HEK293 (cell line): ENCODE measurements at regions not wholly inside any gene's neighbourhood (a gene's known extent, or its start where the extent isn't known, plus 50 kb on each side); places are given as distances from the start of the nearest gene placed in this dataset.

Experiments
- CTCF ChIA-PET: fragments of 350-600 bp; formaldehyde crosslinking; extraction: SDS; loops from one replicate; lab custom pipeline; 2021; ENCODE audit warnings: antibody characterized with exemption; lab: Yijun Ruan, JAX
- POLR2A ChIA-PET: fragments of 300-600 bp; formaldehyde crosslinking; extraction: SDS; loops from one replicate; lab custom pipeline; 2020; ENCODE audit warnings: antibody characterized with exemption, inconsistent platforms; lab: Yijun Ruan, JAX
- H3K27ac ChIP-seq: fragments of 200-500 bp; sonication (Bioruptor generic); 2 replicates; pipeline ENCODE4 v1.5.1; 2014; ENCODE audit warnings: low read depth, low read length, control low read depth, inconsistent platforms; ENCODE audit errors: extremely low read depth
- H3K36me3 ChIP-seq, 2 experiments: fragments of 200-500 bp in 1 of 2; sonication (Bioruptor generic) in 1 of 2; 1 replicate in 1 of 2; 2 replicates in 1 of 2; pipeline ENCODE4 v1.5.1; 2014 to 2017; ENCODE audit warnings: inconsistent platforms in 2 of 2, low read length in 2 of 2; ENCODE audit not compliant: control insufficient read depth in 2 of 2, insufficient read depth in 1 of 2
- H3K4me1 ChIP-seq: fragments of 200-500 bp; sonication (Bioruptor generic); 2 replicates; pipeline ENCODE4 v1.5.1; 2014; ENCODE audit warnings: mild to moderate bottlenecking, low read length, inconsistent platforms; ENCODE audit not compliant: control insufficient read depth, insufficient read depth
- H3K4me3 ChIP-seq: 2 replicates; pipeline ENCODE4 v1.5.1; 2011; ENCODE audit warnings: low read depth, mild to moderate bottlenecking, control low read depth, low read length, moderate library complexity
- H3K9me3 ChIP-seq: fragments of 200-500 bp; sonication (Bioruptor generic); 2 replicates; pipeline ENCODE4 v1.5.1; 2014; ENCODE audit warnings: low read depth, low read length, inconsistent platforms; ENCODE audit not compliant: control insufficient read depth, insufficient read depth
- KLF1 ChIP-seq: fragments of 450-650 bp; formaldehyde crosslinking; IDR thresholded peaks from 2 replicates; pipeline ENCODE4 v1.5.1; 2016; ENCODE audit warnings: missing biosample characterization, missing genetic modification characterization
- PRDM1 ChIP-seq: fragments of 450-650 bp; formaldehyde crosslinking; IDR thresholded peaks from 2 replicates; pipeline ENCODE4; 2016; ENCODE audit warnings: missing biosample characterization, missing genetic modification characterization
- SP7 ChIP-seq: fragments of 450-650 bp; formaldehyde crosslinking; IDR thresholded peaks from 2 replicates; pipeline ENCODE4 v1.5.1; 2016; ENCODE audit warnings: missing biosample characterization, missing genetic modification characterization
- ZBTB48 ChIP-seq: fragments of 450-650 bp; formaldehyde crosslinking; IDR thresholded peaks from 2 replicates; pipeline ENCODE4 v1.5.1; 2016; ENCODE audit warnings: missing biosample characterization, missing genetic modification characterization
- ZNF214 ChIP-seq: fragments of 450-650 bp; formaldehyde crosslinking; IDR thresholded peaks from 2 replicates; pipeline ENCODE4 v1.5.1; 2017; ENCODE audit warnings: missing biosample characterization, mild to moderate bottlenecking, missing genetic modification characterization, borderline replicate concordance
- ZNF223 ChIP-seq: fragments of 450-650 bp; formaldehyde crosslinking; IDR thresholded peaks from 2 replicates; pipeline ENCODE4 v1.5.1; 2016; ENCODE audit warnings: missing biosample characterization, missing genetic modification characterization
- ZNF23 ChIP-seq: fragments of 450-650 bp; formaldehyde crosslinking; IDR thresholded peaks from 2 replicates; pipeline ENCODE4 v1.5.1; 2016; ENCODE audit warnings: missing biosample characterization, missing genetic modification characterization, borderline replicate concordance
- ZNF292 ChIP-seq: fragments of 450-650 bp; formaldehyde crosslinking; IDR thresholded peaks from 2 replicates; pipeline ENCODE4 v1.5.1; 2016; ENCODE audit warnings: low read depth, missing biosample characterization, missing genetic modification characterization, borderline replicate concordance
- ZNF350 ChIP-seq: fragments of 450-650 bp; formaldehyde crosslinking; IDR thresholded peaks from 2 replicates; pipeline ENCODE4 v1.5.0; 2017; ENCODE audit warnings: missing biosample characterization, mild to moderate bottlenecking, missing genetic modification characterization
- ZNF391 ChIP-seq: fragments of 450-650 bp; formaldehyde crosslinking; IDR thresholded peaks from 2 replicates; pipeline ENCODE4 v1.5.1; 2016; ENCODE audit warnings: low read depth, missing biosample characterization, missing genetic modification characterization, borderline replicate concordance
- ZNF426 ChIP-seq: fragments of 450-650 bp; formaldehyde crosslinking; IDR thresholded peaks from 2 replicates; pipeline ENCODE4 v1.5.1; 2017; ENCODE audit warnings: missing biosample characterization, missing genetic modification characterization, mild to moderate bottlenecking, inconsistent platforms, moderate library complexity
- ZNF501 ChIP-seq: fragments of 450-650 bp; formaldehyde crosslinking; IDR thresholded peaks from 2 replicates; pipeline ENCODE4 v1.5.1; 2016; ENCODE audit warnings: missing biosample characterization, missing genetic modification characterization
- ZNF510 ChIP-seq: fragments of 450-650 bp; formaldehyde crosslinking; IDR thresholded peaks from 2 replicates; pipeline ENCODE4 v1.5.1; 2018; ENCODE audit warnings: mild to moderate bottlenecking, missing genetic modification characterization, missing biosample characterization; ENCODE audit not compliant: insufficient replicate concordance
- ZNF555 ChIP-seq: fragments of 450-650 bp; formaldehyde crosslinking; conservative IDR thresholded peaks from 2 replicates; pipeline ENCODE4 v1.5.1; 2017; ENCODE audit warnings: missing biosample characterization, mild to moderate bottlenecking, missing genetic modification characterization, inconsistent platforms
- ZNF623 ChIP-seq: fragments of 450-650 bp; formaldehyde crosslinking; IDR thresholded peaks from 2 replicates; pipeline ENCODE4 v1.5.1; 2016; ENCODE audit warnings: missing biosample characterization, missing genetic modification characterization
- ZNF626 ChIP-seq: fragments of 450-650 bp; sonication (Bioruptor Pico); formaldehyde crosslinking; IDR thresholded peaks from 2 replicates; pipeline ENCODE4 v1.5.1; 2018; ENCODE audit warnings: missing biosample characterization, missing genetic modification characterization, inconsistent platforms
- ZNF701 ChIP-seq: fragments of 450-650 bp; formaldehyde crosslinking; IDR thresholded peaks from 2 replicates; pipeline ENCODE4 v1.5.1; 2016; ENCODE audit warnings: missing biosample characterization, missing genetic modification characterization
- ZNF707 ChIP-seq: fragments of 450-650 bp; formaldehyde crosslinking; IDR thresholded peaks from 2 replicates; pipeline ENCODE4 v1.5.1; 2016; ENCODE audit warnings: missing biosample characterization, missing genetic modification characterization
- TF ChIP-seq, protein P1 (sequence below): fragments of 450-650 bp; formaldehyde crosslinking; IDR thresholded peaks from 2 replicates; pipeline ENCODE4 v1.5.1; 2016; ENCODE audit warnings: missing biosample characterization, missing genetic modification characterization
- TF ChIP-seq, protein P2 (sequence below): fragments of 450-650 bp; formaldehyde crosslinking; IDR thresholded peaks from 2 replicates; pipeline ENCODE4 v1.5.1; 2017; ENCODE audit warnings: missing biosample characterization, missing genetic modification characterization
- TF ChIP-seq, protein P3 (sequence below): fragments of 450-650 bp; formaldehyde crosslinking; IDR thresholded peaks from 2 replicates; pipeline ENCODE4 v1.5.0; 2017; ENCODE audit warnings: missing biosample characterization, missing genetic modification characterization, borderline replicate concordance
- TF ChIP-seq, protein P4 (sequence below): fragments of 450-650 bp; formaldehyde crosslinking; IDR thresholded peaks from 2 replicates; pipeline ENCODE4 v1.5.1; 2016; ENCODE audit warnings: missing biosample characterization, missing genetic modification characterization

DNA sequence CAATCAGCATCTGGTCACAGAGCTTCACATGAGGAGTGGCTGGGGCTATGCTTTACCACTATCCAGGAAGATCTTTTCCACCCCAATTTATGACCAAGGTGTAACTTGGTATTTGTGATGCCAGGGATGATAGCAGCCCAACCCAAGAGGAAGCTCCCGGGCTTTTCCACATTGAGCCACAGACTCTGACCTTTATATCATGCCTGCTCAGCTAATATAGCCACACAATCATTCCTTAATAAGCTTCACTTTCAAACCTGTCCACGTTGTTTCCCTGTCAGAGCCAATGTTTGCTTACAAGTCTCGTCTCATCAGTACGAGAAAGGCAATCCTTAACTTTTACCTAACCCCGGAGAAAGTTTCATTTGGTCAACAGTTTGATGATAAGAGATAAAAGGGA, 330.9 kb downstream of the SHQ1 start:
- Histone ChIP-seq H3K27ac (no peak overlapping the region), H3K9me3 (no peaks in the 10 kb centered on the region), H3K36me3 (no peaks in the 10 kb centered on the region), H3K4me3 (no peak overlapping the region), H3K4me1 (peaks cover 4% of the 10 kb centered on the region; the same call in 1 of the 2 replicates)
- no peak for TF ChIP-seq ZNF350 (tag by site-specific recombination)
- peak; percentile 41; the same call in 1 of the 2 replicates for TF ChIP-seq PRDM1 (tag by site-specific recombination)
- no peak for TF ChIP-seq KLF1 (tag by site-specific recombination)
- CTCF ChIA-PET, result no interaction called here
- POLR2A ChIA-PET, result no interaction called here

DNA sequence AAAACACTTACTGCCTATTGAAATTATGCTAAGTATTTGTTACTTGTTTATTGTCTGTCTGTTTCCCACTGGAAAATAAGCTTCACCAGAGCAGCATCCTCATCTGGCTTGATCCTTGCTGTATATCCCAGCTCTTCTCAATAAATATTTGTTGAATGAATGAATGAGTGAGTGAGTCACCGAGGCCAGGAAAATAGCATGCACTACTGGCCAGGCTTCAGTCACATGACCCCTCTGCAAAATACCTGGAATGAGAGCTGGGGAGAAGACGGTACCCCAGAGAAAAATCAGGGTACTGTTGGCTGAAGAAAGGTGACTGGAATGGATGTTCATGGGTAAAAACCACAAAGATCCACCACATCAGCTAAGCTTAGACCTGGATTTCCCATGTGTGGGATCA, 331.9 kb downstream of the SHQ1 start:
- H3K4me1 ChIP-seq, result peaks cover 4% of the 10 kb centered on the region; the same call in 1 of the 2 replicates
- ChIA-PET CTCF (no interaction called here), POLR2A (no interaction called here)
- H3K36me3 ChIP-seq, result no peaks in the 10 kb centered on the region
- no peak overlapping the region for H3K4me3 ChIP-seq
- no peaks in the 10 kb centered on the region for H3K9me3 ChIP-seq
- H3K27ac ChIP-seq, result no peak overlapping the region
- no peak for TF ChIP-seq ZNF501 (tag by site-specific recombination)
- TF ChIP-seq, protein P1, sequence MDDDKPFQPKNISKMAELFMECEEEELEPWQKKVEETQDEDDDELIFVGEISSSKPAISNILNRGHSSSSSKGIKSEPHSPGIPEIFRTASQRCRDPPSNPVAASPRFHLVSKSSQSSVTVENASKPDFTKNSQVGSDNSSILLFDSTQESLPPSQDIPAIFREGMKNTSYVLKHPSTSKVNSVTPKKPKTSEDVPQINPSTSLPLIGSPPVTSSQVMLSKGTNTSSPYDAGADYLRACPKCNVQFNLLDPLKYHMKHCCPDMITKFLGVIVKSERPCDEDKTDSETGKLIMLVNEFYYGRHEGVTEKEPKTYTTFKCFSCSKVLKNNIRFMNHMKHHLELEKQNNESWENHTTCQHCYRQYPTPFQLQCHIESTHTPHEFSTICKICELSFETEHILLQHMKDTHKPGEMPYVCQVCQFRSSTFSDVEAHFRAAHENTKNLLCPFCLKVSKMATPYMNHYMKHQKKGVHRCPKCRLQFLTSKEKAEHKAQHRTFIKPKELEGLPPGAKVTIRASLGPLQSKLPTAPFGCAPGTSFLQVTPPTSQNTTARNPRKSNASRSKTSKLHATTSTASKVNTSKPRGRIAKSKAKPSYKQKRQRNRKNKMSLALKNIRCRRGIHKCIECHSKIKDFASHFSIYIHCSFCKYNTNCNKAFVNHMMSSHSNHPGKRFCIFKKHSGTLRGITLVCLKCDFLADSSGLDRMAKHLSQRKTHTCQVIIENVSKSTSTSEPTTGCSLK (tag by site-specific recombination), result no peak
- no peak for TF ChIP-seq ZNF555 (tag by site-specific recombination)
- TF ChIP-seq ZBTB48 (tag by site-specific recombination), result no peak
- TF ChIP-seq ZNF701, result no peak
- TF ChIP-seq, protein P2, sequence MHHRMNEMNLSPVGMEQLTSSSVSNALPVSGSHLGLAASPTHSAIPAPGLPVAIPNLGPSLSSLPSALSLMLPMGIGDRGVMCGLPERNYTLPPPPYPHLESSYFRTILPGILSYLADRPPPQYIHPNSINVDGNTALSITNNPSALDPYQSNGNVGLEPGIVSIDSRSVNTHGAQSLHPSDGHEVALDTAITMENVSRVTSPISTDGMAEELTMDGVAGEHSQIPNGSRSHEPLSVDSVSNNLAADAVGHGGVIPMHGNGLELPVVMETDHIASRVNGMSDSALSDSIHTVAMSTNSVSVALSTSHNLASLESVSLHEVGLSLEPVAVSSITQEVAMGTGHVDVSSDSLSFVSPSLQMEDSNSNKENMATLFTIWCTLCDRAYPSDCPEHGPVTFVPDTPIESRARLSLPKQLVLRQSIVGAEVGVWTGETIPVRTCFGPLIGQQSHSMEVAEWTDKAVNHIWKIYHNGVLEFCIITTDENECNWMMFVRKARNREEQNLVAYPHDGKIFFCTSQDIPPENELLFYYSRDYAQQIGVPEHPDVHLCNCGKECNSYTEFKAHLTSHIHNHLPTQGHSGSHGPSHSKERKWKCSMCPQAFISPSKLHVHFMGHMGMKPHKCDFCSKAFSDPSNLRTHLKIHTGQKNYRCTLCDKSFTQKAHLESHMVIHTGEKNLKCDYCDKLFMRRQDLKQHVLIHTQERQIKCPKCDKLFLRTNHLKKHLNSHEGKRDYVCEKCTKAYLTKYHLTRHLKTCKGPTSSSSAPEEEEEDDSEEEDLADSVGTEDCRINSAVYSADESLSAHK (tag by site-specific recombination), result no peak
- TF ChIP-seq ZNF23, result no peak
- no peak for TF ChIP-seq ZNF426 (tag by site-specific recombination)
- no peak for TF ChIP-seq ZNF214 (tag by site-specific recombination)
- TF ChIP-seq, protein P3, sequence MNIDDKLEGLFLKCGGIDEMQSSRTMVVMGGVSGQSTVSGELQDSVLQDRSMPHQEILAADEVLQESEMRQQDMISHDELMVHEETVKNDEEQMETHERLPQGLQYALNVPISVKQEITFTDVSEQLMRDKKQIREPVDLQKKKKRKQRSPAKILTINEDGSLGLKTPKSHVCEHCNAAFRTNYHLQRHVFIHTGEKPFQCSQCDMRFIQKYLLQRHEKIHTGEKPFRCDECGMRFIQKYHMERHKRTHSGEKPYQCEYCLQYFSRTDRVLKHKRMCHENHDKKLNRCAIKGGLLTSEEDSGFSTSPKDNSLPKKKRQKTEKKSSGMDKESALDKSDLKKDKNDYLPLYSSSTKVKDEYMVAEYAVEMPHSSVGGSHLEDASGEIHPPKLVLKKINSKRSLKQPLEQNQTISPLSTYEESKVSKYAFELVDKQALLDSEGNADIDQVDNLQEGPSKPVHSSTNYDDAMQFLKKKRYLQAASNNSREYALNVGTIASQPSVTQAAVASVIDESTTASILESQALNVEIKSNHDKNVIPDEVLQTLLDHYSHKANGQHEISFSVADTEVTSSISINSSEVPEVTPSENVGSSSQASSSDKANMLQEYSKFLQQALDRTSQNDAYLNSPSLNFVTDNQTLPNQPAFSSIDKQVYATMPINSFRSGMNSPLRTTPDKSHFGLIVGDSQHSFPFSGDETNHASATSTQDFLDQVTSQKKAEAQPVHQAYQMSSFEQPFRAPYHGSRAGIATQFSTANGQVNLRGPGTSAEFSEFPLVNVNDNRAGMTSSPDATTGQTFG (tag by site-specific recombination), result no peak
- no peak for TF ChIP-seq ZNF292 (tag by site-specific recombination)
- no peak for TF ChIP-seq ZNF626 (tag by site-specific recombination)
- TF ChIP-seq ZNF223 (tag by site-specific recombination), result no peak
- no peak for TF ChIP-seq ZNF510 (tag by site-specific recombination)
- TF ChIP-seq ZNF707, result no peak
- no peak for TF ChIP-seq ZNF391 (tag by site-specific recombination)
- TF ChIP-seq, protein P4, sequence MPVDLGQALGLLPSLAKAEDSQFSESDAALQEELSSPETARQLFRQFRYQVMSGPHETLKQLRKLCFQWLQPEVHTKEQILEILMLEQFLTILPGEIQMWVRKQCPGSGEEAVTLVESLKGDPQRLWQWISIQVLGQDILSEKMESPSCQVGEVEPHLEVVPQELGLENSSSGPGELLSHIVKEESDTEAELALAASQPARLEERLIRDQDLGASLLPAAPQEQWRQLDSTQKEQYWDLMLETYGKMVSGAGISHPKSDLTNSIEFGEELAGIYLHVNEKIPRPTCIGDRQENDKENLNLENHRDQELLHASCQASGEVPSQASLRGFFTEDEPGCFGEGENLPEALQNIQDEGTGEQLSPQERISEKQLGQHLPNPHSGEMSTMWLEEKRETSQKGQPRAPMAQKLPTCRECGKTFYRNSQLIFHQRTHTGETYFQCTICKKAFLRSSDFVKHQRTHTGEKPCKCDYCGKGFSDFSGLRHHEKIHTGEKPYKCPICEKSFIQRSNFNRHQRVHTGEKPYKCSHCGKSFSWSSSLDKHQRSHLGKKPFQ (tag by site-specific recombination), result no peak
- no peak for TF ChIP-seq ZNF623
- no peak for TF ChIP-seq SP7 (tag by site-specific recombination)
